ENCODE measurements at regions not wholly inside any gene's neighbourhood (a gene's known extent, or its start where the extent isn't known, plus 50 kb on each side); places are given as distances from the start of the nearest gene placed in this dataset.

DNA sequence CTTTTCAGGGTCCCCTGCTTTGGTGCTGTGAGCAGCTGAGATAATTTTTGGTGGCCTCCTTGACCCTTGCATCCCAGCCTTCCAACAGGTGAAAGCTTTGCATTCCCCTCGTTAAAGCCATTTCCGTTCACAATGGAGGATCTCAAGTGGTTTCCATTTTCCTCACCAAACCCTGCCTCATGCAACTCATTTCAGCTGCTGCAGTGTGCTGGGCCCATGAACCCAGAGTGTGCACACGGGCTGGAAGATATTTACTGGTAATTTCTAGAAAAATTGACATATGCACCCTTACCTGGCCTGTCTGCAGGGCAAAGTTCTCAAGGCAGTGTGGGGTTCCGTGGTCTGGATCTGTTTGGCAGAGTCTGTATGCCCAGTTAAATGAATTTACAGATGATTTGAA, 246.8 kb upstream of the HS6ST1 start:
- H3K4me1 ChIP-seq (ENCODE audit: control insufficient read depth, extremely low read depth, insufficient read depth, low read length): no peaks in the 10 kb centered on the region
- CTCF ChIA-PET: no interaction called here
- no TSS peak for BruUV-seq (replicated peaks)

More for the DNA sequence above, 246.8 kb upstream of the HS6ST1 start:
- Histone ChIP-seq H3K27me3 (ENCODE audit: control insufficient read depth in 2 of 2, insufficient read depth in 2 of 2, low read length in 2 of 2) (peaks cover 0 to 3% of the 10 kb centered on the region in 2 experiments), H3K9me1 (replicated peaks; ENCODE audit: control insufficient read depth, extremely low read depth, insufficient read depth, low read length) (no peaks in the 10 kb centered on the region), H3K36me3 (ENCODE audit: control insufficient read depth in 2 of 2, extremely low read depth in 1 of 2, insufficient read depth in 2 of 2, low read length in 2 of 2) (no peaks in the 10 kb centered on the region), H3K79me2 (ENCODE audit: control insufficient read depth, insufficient read depth, low read length) (no peaks in the 10 kb centered on the region), H2AFZ (ENCODE audit: low read depth, low read length) (no peak overlapping the region), H3K9ac (replicated peaks; ENCODE audit: extremely low read depth, insufficient read depth, low read length) (no peak overlapping the region), H3K4me2 (ENCODE audit: insufficient read depth, low read length) (no peak overlapping the region), H4K20me1 (replicated peaks; ENCODE audit: control insufficient read depth, extremely low read depth, insufficient read depth, low read length) (no peaks in the 10 kb centered on the region), H3K27ac (ENCODE audit: insufficient read depth, low read depth, low read length) (no peak overlapping the region), H3K9me3 (replicated peaks; ENCODE audit: control insufficient read depth, insufficient read depth, low read length) (no peaks in the 10 kb centered on the region), H3K4me3 (replicated peaks in 1 of 3; ENCODE audit: insufficient read depth in 1 of 3, low read depth in 1 of 3, low read length in 3 of 3) (no peak overlapping the region)
- intact Hi-C loops (cut with micrococcal nuclease) (no loop called here), dilution Hi-C loops (cut with MboI; ENCODE audit: extremely low pct_ligation_motif_present, low sequenced_read_pairs) (no loop called here)
- no peak for FAIRE-seq
- no peak for DNase-seq (ENCODE audit: low read depth, low spot score)
- TF ChIP-seq FOS (IDR thresholded peaks at IDR 0.05; ENCODE audit: borderline replicate concordance, insufficient read depth, low read length) (no peak), GATA2 (IDR thresholded peaks at IDR 0.05; ENCODE audit: insufficient read depth, insufficient read length, low read depth, low read length) (no peak), EZH2 (IDR thresholded peaks at IDR 0.05; ENCODE audit: borderline replicate concordance, low read depth, low read length, severe bottlenecking) (no peak), POLR2AphosphoS5 (IDR thresholded peaks at IDR 0.05; ENCODE audit: insufficient read depth, low read depth, low read length) (no peak), POLR2A (IDR thresholded peaks at IDR 0.05; ENCODE audit: low read depth, low read length) (no peak), MYC (IDR thresholded peaks at IDR 0.05; ENCODE audit: low read depth, low read length) (no peak), MAX (IDR thresholded peaks at IDR 0.05; ENCODE audit: insufficient read depth, insufficient read length) (no peak), JUN (IDR thresholded peaks at IDR 0.05; ENCODE audit: borderline replicate concordance, insufficient read depth, insufficient read length, low read depth) (no peak), CTCF (IDR thresholded peaks at IDR 0.05; ENCODE audit: extremely low read depth in 1 of 2, insufficient read depth in 1 of 2, low read depth in 1 of 2, low read length in 2 of 2) (no peak)
- POLR2A ChIA-PET: no interaction called here
